Epithelial cell of esophagus (primary cell): ENCODE measurements at regions not wholly inside any gene's neighbourhood (a gene's known extent, or its start where the extent isn't known, plus 50 kb on each side); places are given as distances from the start of the nearest gene placed in this dataset.
A peak's percentile ranks its signal among the peaks of the same experiment; 100 is the strongest.

Source experiments
- DNase-seq: peaks from one replicate; pipeline ENCODE4 v3.0.0; 2010; ENCODE audit warnings: low read depth
- H3K4me3 ChIP-seq: 2 replicates; pipeline ENCODE4 v1.5.1; 2011; ENCODE audit warnings: mild to moderate bottlenecking, low read length, control low read depth
- CTCF ChIP-seq: IDR thresholded peaks from 2 replicates; pipeline ENCODE4 v1.5.1; 2011; ENCODE audit warnings: low read depth, mild to moderate bottlenecking, low read length, control low read depth, inconsistent platforms; ENCODE audit not compliant: insufficient read depth; ENCODE audit errors: missing control alignments

- no peak for DNase-seq
- no peak for TF ChIP-seq CTCF
- no peak overlapping the region for H3K4me3 ChIP-seq
These were observed 77.9 kb upstream of the DKK2 start for GRCh38 chr4:107114059-107114458.

GRCh38 chr4:107098401-107098800, 62.3 kb upstream of the DKK2 start:
- TF ChIP-seq CTCF, result no peak

GRCh38 chr4:107094976-107095375, 58.9 kb upstream of the DKK2 start:
- TF ChIP-seq CTCF, result no peak
- DNase-seq, result no peak
- H3K4me3 ChIP-seq, result no peak overlapping the region

More at GRCh38 chr4:107098401-107098800, 62.3 kb upstream of the DKK2 start:
- H3K4me3 ChIP-seq, result no peak overlapping the region
- DNase-seq, result peak; percentile 15

GRCh38 chr4:107094332-107094731, 58.2 kb upstream of the DKK2 start:
- peak; percentile 51 for DNase-seq
- no peak overlapping the region for H3K4me3 ChIP-seq
- TF ChIP-seq CTCF, result peak; percentile 71
